ENCODE measurements at regions not wholly inside any gene's neighbourhood (a gene's known extent, or its start where the extent isn't known, plus 50 kb on each side); places are given as distances from the start of the nearest gene placed in this dataset.
"Not testable (repeated sequence)": the region's sequence is repeated elsewhere in the genome, so short reads cannot be mapped to it uniquely, and the experiment has no call there.

- H3K27ac ChIP-seq: no peak overlapping the region
- H3K4me1 ChIP-seq: no peaks in the 10 kb centered on the region
- no peaks in the 10 kb centered on the region for H3K36me3 ChIP-seq
- H3K9me3 ChIP-seq: no peaks in the 10 kb centered on the region
- intact Hi-C loops (cut with DNase I; ENCODE audit: low total_unique reads) (no loop called here), in situ Hi-C loops (cut with MboI; ENCODE audit: low sequenced_read_pairs in 4 of 4) (no loop called here)
- no peak overlapping the region for H3K4me3 ChIP-seq
- DNase-seq: no peak
- no peak for ATAC-seq
- no peaks in the 10 kb centered on the region for H3K27me3 ChIP-seq
- no peak for TF ChIP-seq CTCF (IDR thresholded peaks at IDR 0.05 in 4 of 5, conservative IDR thresholded peaks at IDR 0.05 in 1 of 5)
- no peak for TF ChIP-seq POLR2A (IDR thresholded peaks at IDR 0.05)
Observed at GRCh38 chr13:62171697-62172096, 756.0 kb upstream of the PCDH20 start.

GRCh38 chr13:62168891-62169290, 753.2 kb upstream of the PCDH20 start:
- no peaks in the 10 kb centered on the region for H3K4me1 ChIP-seq
- H3K9me3 ChIP-seq: no peaks in the 10 kb centered on the region
- ATAC-seq (no peak), DNase-seq (no peak)
- TF ChIP-seq POLR2A (IDR thresholded peaks at IDR 0.05): no peak
- TF ChIP-seq CTCF (IDR thresholded peaks at IDR 0.05 in 4 of 5, conservative IDR thresholded peaks at IDR 0.05 in 1 of 5): no peak
- no peaks in the 10 kb centered on the region for H3K27me3 ChIP-seq
- H3K4me3 ChIP-seq: no peak overlapping the region
- no peaks in the 10 kb centered on the region for H3K36me3 ChIP-seq
- no peak overlapping the region for H3K27ac ChIP-seq
- intact Hi-C loops (cut with DNase I; ENCODE audit: low total_unique reads): no loop called here
- in situ Hi-C loops (cut with MboI; ENCODE audit: low sequenced_read_pairs in 4 of 4): no loop called here

- Histone ChIP-seq H3K36me3 (no peaks in the 10 kb centered on the region), H3K9me3 (no peaks in the 10 kb centered on the region), H3K4me3 (no peak overlapping the region), H3K27ac (no peak overlapping the region), H3K27me3 (no peaks in the 10 kb centered on the region), H3K4me1 (no peaks in the 10 kb centered on the region)
- in situ Hi-C loops (cut with MboI; ENCODE audit: low sequenced_read_pairs in 4 of 4) (no loop called here), intact Hi-C loops (cut with DNase I; ENCODE audit: low total_unique reads) (no loop called here)
- DNase-seq (no peak), ATAC-seq (no peak)
- TF ChIP-seq CTCF (IDR thresholded peaks at IDR 0.05 in 4 of 5, conservative IDR thresholded peaks at IDR 0.05 in 1 of 5) (no peak), POLR2A (IDR thresholded peaks at IDR 0.05) (no peak)
Observed at GRCh38 chr13:62167650-62168172, 752.1 kb upstream of the PCDH20 start.

GRCh38 chr13:62162860-62163259, 747.2 kb upstream of the PCDH20 start:
- Histone ChIP-seq H3K4me3 (no peak overlapping the region), H3K9me3 (no peaks in the 10 kb centered on the region), H3K27ac (no peak overlapping the region), H3K36me3 (no peaks in the 10 kb centered on the region), H3K4me1 (no peaks in the 10 kb centered on the region), H3K27me3 (no peaks in the 10 kb centered on the region)
- intact Hi-C loops (cut with DNase I; ENCODE audit: low total_unique reads): no loop called here
- in situ Hi-C loops (cut with MboI; ENCODE audit: low sequenced_read_pairs in 4 of 4): no loop called here
- DNase-seq: no peak
- no peak for ATAC-seq
- no peak for TF ChIP-seq CTCF (IDR thresholded peaks at IDR 0.05 in 4 of 5, conservative IDR thresholded peaks at IDR 0.05 in 1 of 5)
- TF ChIP-seq POLR2A (IDR thresholded peaks at IDR 0.05): no peak

GRCh38 chr13:62158520-62158919, 742.9 kb upstream of the PCDH20 start:
- intact Hi-C loops (cut with DNase I; ENCODE audit: low total_unique reads) (no loop called here), in situ Hi-C loops (cut with MboI; ENCODE audit: low sequenced_read_pairs in 4 of 4) (no loop called here)
- DNase-seq (no peak), ATAC-seq (no peak)
- Histone ChIP-seq H3K36me3 (no peaks in the 10 kb centered on the region), H3K4me1 (no peaks in the 10 kb centered on the region), H3K9me3 (no peaks in the 10 kb centered on the region), H3K4me3 (no peak overlapping the region), H3K27ac (no peak overlapping the region), H3K27me3 (no peaks in the 10 kb centered on the region)
- TF ChIP-seq CTCF (IDR thresholded peaks at IDR 0.05 in 4 of 5, conservative IDR thresholded peaks at IDR 0.05 in 1 of 5) (no peak), POLR2A (IDR thresholded peaks at IDR 0.05) (no peak)

GRCh38 chr13:62151724-62152123, 736.1 kb upstream of the PCDH20 start:
- H3K4me3 ChIP-seq; H3K9me3 ChIP-seq; H3K27ac ChIP-seq; DNase-seq; H3K27me3 ChIP-seq; H3K4me1 ChIP-seq; H3K36me3 ChIP-seq; ATAC-seq; intact Hi-C loops (cut with DNase I; ENCODE audit: low total_unique reads); in situ Hi-C loops (cut with MboI; ENCODE audit: low sequenced_read_pairs in 4 of 4): not testable (repeated sequence)

Data from gastrocnemius medialis (tissue), 4 donors.